Ishikawa (cell line): ENCODE measurements at regions not wholly inside any gene's neighbourhood (a gene's known extent, or its start where the extent isn't known, plus 50 kb on each side); places are given as distances from the start of the nearest gene placed in this dataset.

Source experiments
- CEBPB ChIP-seq: IDR thresholded peaks from 2 replicates; pipeline ENCODE4 v1.6.1; 2012
- EP300 ChIP-seq: IDR thresholded peaks from 2 replicates; pipeline ENCODE4 v1.6.1; 2012; ENCODE audit warnings: borderline replicate concordance
- MAX ChIP-seq: IDR thresholded peaks from 2 replicates; pipeline ENCODE4 v1.6.1; 2012
- NFIC ChIP-seq: IDR thresholded peaks from 2 replicates; pipeline ENCODE4 v1.6.1; 2012
- RAD21 ChIP-seq: IDR thresholded peaks from 2 replicates; pipeline ENCODE4 v1.6.1; 2012; ENCODE audit warnings: low read depth
- REST ChIP-seq: IDR thresholded peaks from 2 replicates; pipeline ENCODE4 v1.6.1; 2012; ENCODE audit warnings: low read depth, mild to moderate bottlenecking
- TAF1 ChIP-seq: IDR thresholded peaks from 2 replicates; pipeline ENCODE4 v1.6.1; 2012; ENCODE audit warnings: low read depth, mild to moderate bottlenecking
- TCF12 ChIP-seq: IDR thresholded peaks from 2 replicates; pipeline ENCODE4 v1.6.1; 2012; ENCODE audit warnings: low read depth
- TEAD4 ChIP-seq: IDR thresholded peaks from 2 replicates; pipeline ENCODE4 v1.6.1; 2012
- YY1 ChIP-seq: IDR thresholded peaks from 2 replicates; pipeline ENCODE4 v1.6.1; 2012; ENCODE audit warnings: low read depth

GRCh38 chr5:143544606-143545005 lies 141.1 kb upstream of the NR3C1 start:
- TF ChIP-seq YY1 (no peak), REST (no peak), NFIC (no peak), CEBPB (no peak), EP300 (no peak), TCF12 (no peak), RAD21 (no peak), MAX (no peak), TAF1 (no peak), TEAD4 (no peak)
